Hematopoietic multipotent progenitor cell treated with erythropoietin and hydrocortisone succinate and interleukin-3 and kit ligand, for 8 days (in vitro differentiated cells): ENCODE measurements at regions not wholly inside any gene's neighbourhood (a gene's known extent, or its start where the extent isn't known, plus 50 kb on each side); places are given as distances from the start of the nearest gene placed in this dataset.

ENCODE experiments used
- DNase-seq: peaks from one replicate; pipeline ENCODE4 v3.0.0-alpha.2; 2015

- no peak for DNase-seq
These were observed 111.2 kb downstream of the ZNF280B start for GRCh38 chr22:22397292-22397870.

- DNase-seq = no peak
These were observed 110.5 kb downstream of the ZNF280B start for GRCh38 chr22:22397875-22398524.

- no peak for DNase-seq
These were observed 109.8 kb downstream of the ZNF280B start for GRCh38 chr22:22398530-22399327.

- DNase-seq = no peak
These were observed 108.4 kb downstream of the ZNF280B start for GRCh38 chr22:22400099-22400498.

- DNase-seq = no peak
These were observed 107.6 kb downstream of the ZNF280B start for GRCh38 chr22:22400964-22401363.

- no peak for DNase-seq
These were observed 107.2 kb downstream of the ZNF280B start for GRCh38 chr22:22401381-22401780.

- DNase-seq = no peak
These were observed 105.2 kb downstream of the ZNF280B start for GRCh38 chr22:22403306-22403705.

GRCh38 chr22:22403771-22404170 lies 104.8 kb downstream of the ZNF280B start:
- no peak for DNase-seq

GRCh38 chr22:22404598-22405284 lies 103.8 kb downstream of the ZNF280B start:
- DNase-seq = no peak

- no peak for DNase-seq
These were observed 102.0 kb downstream of the ZNF280B start for GRCh38 chr22:22406445-22407027.

GRCh38 chr22:22407061-22407460 lies 101.5 kb downstream of the ZNF280B start:
- DNase-seq = no peak

- DNase-seq = no peak
These were observed 100.3 kb downstream of the ZNF280B start for GRCh38 chr22:22408269-22408668.

GRCh38 chr22:22408731-22409696 lies 99.5 kb downstream of the ZNF280B start:
- DNase-seq = peak; percentile 21

GRCh38 chr22:22410121-22410520 lies 98.4 kb downstream of the ZNF280B start:
- DNase-seq = peak; percentile 12

- no peak for DNase-seq
These were observed 97.9 kb downstream of the ZNF280B start for GRCh38 chr22:22410677-22411076.

- DNase-seq = no peak
These were observed 94.3 kb downstream of the ZNF280B start for GRCh38 chr22:22414266-22414665.

- DNase-seq = no peak
These were observed 90.9 kb downstream of the ZNF280B start for GRCh38 chr22:22417495-22418162.

GRCh38 chr22:22418163-22418549 lies 90.4 kb downstream of the ZNF280B start:
- no peak for DNase-seq

GRCh38 chr22:22418957-22419356 lies 89.6 kb downstream of the ZNF280B start:
- no peak for DNase-seq

- DNase-seq = no peak
These were observed 88.0 kb downstream of the ZNF280B start for GRCh38 chr22:22420580-22420979.

GRCh38 chr22:22421392-22421791 lies 87.2 kb downstream of the ZNF280B start:
- DNase-seq = no peak
